Fibroblast of lung (primary cell): ENCODE measurements at regions not wholly inside any gene's neighbourhood (a gene's known extent, or its start where the extent isn't known, plus 50 kb on each side); places are given as distances from the start of the nearest gene placed in this dataset.

Experiments
- EZH2 ChIP-seq: IDR thresholded peaks from 2 replicates; pipeline ENCODE4 v1.5.1; 2012; ENCODE audit warnings: low read length, control low read depth, mild to moderate bottlenecking; ENCODE audit errors: missing control alignments
- TF ChIP-seq, protein P1 (sequence below), 2 donors: IDR thresholded peaks in 1 of 2; conservative IDR thresholded peaks in 1 of 2; 1 replicate in 1 of 2; 2 replicates in 1 of 2; pipeline ENCODE4 v1.5.1; 2011 to 2012; ENCODE audit warnings: low read length in 2 of 2, control low read depth in 1 of 2, inconsistent platforms in 1 of 2, low read depth in 1 of 2, mild to moderate bottlenecking in 1 of 2

DNA sequence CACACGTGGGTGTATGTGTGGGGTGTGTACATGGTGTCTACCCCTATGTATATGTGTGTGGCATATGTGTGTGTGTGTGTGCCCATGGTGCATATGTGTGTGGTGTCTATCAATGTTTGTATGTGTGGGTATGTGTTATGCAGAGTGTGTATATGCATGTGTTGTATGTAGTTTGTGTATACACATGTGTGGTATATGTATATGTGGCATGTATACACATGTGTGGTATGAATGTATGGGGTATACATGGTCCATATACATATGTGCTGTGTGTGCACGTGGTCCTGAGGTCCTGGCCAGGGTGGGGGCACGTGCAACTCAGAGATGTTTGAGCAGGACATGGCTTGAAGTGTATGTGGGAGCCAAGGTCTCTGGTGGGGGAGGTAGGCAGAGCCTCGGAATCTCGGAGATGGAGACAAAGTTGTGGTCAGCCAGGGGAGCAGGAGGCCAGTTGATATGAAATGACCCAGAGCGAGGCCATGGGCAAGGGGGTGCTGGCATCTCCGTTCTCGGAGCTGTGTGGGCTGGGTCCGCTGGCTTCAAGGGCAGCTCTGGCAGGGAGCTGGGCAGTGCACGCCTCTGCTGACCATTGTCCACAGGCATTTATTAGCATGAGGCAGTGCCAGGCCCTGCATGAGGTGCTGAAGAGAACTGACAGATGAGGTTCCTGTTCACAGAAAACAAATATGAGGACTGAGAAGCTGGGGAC, 276.2 kb upstream of the CHD6 start:
- TF ChIP-seq, protein P1, sequence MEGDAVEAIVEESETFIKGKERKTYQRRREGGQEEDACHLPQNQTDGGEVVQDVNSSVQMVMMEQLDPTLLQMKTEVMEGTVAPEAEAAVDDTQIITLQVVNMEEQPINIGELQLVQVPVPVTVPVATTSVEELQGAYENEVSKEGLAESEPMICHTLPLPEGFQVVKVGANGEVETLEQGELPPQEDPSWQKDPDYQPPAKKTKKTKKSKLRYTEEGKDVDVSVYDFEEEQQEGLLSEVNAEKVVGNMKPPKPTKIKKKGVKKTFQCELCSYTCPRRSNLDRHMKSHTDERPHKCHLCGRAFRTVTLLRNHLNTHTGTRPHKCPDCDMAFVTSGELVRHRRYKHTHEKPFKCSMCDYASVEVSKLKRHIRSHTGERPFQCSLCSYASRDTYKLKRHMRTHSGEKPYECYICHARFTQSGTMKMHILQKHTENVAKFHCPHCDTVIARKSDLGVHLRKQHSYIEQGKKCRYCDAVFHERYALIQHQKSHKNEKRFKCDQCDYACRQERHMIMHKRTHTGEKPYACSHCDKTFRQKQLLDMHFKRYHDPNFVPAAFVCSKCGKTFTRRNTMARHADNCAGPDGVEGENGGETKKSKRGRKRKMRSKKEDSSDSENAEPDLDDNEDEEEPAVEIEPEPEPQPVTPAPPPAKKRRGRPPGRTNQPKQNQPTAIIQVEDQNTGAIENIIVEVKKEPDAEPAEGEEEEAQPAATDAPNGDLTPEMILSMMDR (conservative IDR thresholded peaks at IDR 0.05 in 1 of 2, IDR thresholded peaks at IDR 0.05 in 1 of 2; ENCODE audit: low read depth in 1 of 2, low read length in 2 of 2): no peak
- TF ChIP-seq EZH2: no peak
